ENCODE measurements at regions not wholly inside any gene's neighbourhood (a gene's known extent, or its start where the extent isn't known, plus 50 kb on each side); places are given as distances from the start of the nearest gene placed in this dataset.

DNA sequence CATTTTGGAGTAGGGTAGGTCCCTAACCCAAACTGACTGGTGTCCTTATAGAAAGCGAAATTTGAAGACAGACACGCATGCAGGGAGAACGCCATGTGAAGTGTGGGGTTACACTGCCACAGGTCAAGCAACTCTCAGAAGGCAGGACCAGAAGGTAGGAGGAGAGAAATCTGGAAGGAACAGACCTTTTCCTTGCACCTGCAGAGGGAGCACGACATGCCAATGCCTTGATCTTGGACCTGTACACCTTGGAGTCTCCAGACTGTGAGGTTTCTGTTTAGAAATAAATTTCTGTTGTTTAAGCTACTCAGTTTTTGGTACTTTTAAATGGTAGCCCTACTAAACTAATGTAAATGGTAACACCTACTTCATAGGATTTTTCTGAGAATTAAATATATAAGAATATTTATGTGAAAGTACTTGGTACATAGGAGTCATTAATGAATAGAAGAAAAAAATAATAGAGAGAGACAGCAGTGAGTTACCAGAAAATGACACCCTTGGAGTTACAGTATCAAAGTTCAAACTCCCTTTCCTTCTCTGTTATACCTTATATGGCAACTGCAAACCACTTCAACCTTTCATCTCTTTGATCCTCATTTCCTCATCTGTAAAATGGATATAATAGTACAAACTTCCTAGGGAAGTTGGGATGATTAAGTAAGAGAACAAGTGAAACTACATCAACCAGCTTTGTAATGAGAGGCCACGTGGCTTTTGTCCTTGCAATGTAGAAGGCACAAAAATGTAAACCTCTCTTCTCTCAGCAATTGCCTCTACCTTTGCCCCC lies 184.9 kb upstream of the PARD3B start:
- Histone ChIP-seq H3K4me3 (no peak overlapping the region), H3K27ac (replicated peaks in 1 of 4) (no peak overlapping the region), H3K4me1 (peaks cover 0 to 9% (median 2%) of the 10 kb centered on the region in 4 donors), H3K9me3 (no peaks in the 10 kb centered on the region), H3K27me3 (no peaks in the 10 kb centered on the region), H3K36me3 (no peaks in the 10 kb centered on the region)
- intact Hi-C loops (cut with DNase I), result no loop called here
- TF ChIP-seq, protein P1, sequence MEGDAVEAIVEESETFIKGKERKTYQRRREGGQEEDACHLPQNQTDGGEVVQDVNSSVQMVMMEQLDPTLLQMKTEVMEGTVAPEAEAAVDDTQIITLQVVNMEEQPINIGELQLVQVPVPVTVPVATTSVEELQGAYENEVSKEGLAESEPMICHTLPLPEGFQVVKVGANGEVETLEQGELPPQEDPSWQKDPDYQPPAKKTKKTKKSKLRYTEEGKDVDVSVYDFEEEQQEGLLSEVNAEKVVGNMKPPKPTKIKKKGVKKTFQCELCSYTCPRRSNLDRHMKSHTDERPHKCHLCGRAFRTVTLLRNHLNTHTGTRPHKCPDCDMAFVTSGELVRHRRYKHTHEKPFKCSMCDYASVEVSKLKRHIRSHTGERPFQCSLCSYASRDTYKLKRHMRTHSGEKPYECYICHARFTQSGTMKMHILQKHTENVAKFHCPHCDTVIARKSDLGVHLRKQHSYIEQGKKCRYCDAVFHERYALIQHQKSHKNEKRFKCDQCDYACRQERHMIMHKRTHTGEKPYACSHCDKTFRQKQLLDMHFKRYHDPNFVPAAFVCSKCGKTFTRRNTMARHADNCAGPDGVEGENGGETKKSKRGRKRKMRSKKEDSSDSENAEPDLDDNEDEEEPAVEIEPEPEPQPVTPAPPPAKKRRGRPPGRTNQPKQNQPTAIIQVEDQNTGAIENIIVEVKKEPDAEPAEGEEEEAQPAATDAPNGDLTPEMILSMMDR (IDR thresholded peaks at IDR 0.05), result no peak
- TF ChIP-seq EP300 (IDR thresholded peaks at IDR 0.05), result no peak
- TF ChIP-seq POLR2A (IDR thresholded peaks at IDR 0.05; ENCODE audit: low read depth), result no peak
- no peak for TF ChIP-seq POLR2AphosphoS5 (IDR thresholded peaks at IDR 0.05)
- WGBS, result 88% methylated on average over 5 of the region's 5 CpGs
- DNase-seq (ENCODE audit: extremely low spot score), result no peak

DNA sequence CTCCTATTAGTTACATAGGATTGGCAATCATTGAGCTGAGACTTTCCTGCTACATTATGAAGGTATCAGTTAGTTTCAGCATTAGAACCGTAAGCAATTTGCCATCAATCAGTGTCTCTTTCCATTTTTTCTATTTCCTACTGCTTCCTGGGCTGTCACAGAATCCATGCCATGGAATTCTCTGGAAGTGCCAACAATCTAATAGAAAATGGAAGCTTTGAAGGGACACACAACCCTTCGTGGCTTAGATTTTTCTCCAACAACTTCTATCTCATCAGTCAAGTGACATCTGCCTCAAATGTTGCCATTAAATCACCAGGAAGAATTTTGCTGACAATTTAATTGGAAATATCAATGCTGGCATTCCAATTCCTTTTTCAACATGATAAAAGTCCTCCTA lies 183.5 kb upstream of the PARD3B start:
- Histone ChIP-seq H3K4me3 (no peak overlapping the region), H3K27ac (replicated peaks in 1 of 4) (no peak overlapping the region), H3K9me3 (no peaks in the 10 kb centered on the region), H3K4me1 (peaks cover 0 to 9% (median 2%) of the 10 kb centered on the region in 4 donors), H3K27me3 (no peaks in the 10 kb centered on the region), H3K36me3 (no peaks in the 10 kb centered on the region)
- WGBS, result 89% methylated on average over 2 of the region's 2 CpGs
- intact Hi-C loops (cut with DNase I), result no loop called here
- TF ChIP-seq, protein P1 (IDR thresholded peaks at IDR 0.05), result no peak
- TF ChIP-seq EP300 (IDR thresholded peaks at IDR 0.05) (no peak), POLR2A (IDR thresholded peaks at IDR 0.05; ENCODE audit: low read depth) (no peak), POLR2AphosphoS5 (IDR thresholded peaks at IDR 0.05) (no peak)
- no peak for DNase-seq (ENCODE audit: extremely low spot score)

DNA sequence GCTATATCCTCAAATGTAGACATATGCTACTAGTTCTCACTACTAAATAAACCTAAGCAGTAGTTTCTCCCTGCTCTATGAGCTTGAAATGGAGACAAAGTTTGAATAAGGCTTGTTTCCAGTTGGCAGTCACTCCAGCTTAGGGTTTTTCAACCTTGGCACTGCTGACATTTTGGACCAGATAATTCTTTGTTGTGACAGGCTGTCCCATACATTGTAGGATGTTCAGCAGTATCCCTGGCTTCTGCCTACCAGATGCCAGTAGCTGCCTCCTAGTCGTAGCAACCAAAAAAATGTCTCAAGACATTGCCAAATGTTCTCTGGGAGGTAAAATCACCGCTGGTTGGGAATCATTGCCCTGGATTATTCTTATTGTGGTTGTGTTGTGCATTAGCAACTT lies 182.7 kb upstream of the PARD3B start:
- intact Hi-C loops (cut with DNase I), result no loop called here
- Histone ChIP-seq H3K27ac (replicated peaks in 1 of 4) (no peak overlapping the region), H3K36me3 (no peaks in the 10 kb centered on the region), H3K9me3 (no peaks in the 10 kb centered on the region), H3K4me1 (peaks cover 0 to 9% (median 2%) of the 10 kb centered on the region in 4 donors), H3K27me3 (no peaks in the 10 kb centered on the region), H3K4me3 (no peak overlapping the region)
- DNase-seq (ENCODE audit: extremely low spot score), result no peak
- TF ChIP-seq EP300 (IDR thresholded peaks at IDR 0.05) (no peak), POLR2AphosphoS5 (IDR thresholded peaks at IDR 0.05) (no peak), POLR2A (IDR thresholded peaks at IDR 0.05; ENCODE audit: low read depth) (no peak)
- TF ChIP-seq, protein P1 (IDR thresholded peaks at IDR 0.05), result no peak
- 40% methylated on average over 2 of the region's 2 CpGs for WGBS

DNA sequence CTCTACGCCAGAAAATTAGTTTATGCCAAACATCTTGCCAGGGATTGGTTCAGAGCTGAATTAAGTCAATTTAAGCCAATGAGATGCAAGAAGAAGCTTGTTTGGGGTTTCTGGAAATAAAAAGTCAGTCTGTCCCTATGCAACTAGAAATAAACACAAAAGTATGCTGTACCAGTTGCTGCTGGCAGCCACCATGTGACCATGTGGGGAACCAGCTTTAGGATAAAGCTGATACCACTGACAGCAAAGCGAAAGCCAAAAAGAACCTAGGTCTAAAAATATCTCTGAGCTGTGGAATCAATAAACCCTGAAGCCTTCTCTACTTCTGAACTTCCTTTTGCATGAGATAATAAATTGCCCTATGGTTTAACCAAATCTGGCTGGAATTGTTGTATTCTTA lies 181.8 kb upstream of the PARD3B start:
- Histone ChIP-seq H3K9me3 (no peaks in the 10 kb centered on the region), H3K27me3 (no peaks in the 10 kb centered on the region), H3K27ac (replicated peaks in 1 of 4) (no peak overlapping the region), H3K4me3 (no peak overlapping the region), H3K36me3 (no peaks in the 10 kb centered on the region), H3K4me1 (peaks cover 0 to 9% (median 2%) of the 10 kb centered on the region in 4 donors)
- TF ChIP-seq POLR2AphosphoS5 (IDR thresholded peaks at IDR 0.05), result no peak
- TF ChIP-seq EP300 (IDR thresholded peaks at IDR 0.05), result no peak
- TF ChIP-seq, protein P1 (IDR thresholded peaks at IDR 0.05), result no peak
- no peak for TF ChIP-seq POLR2A (IDR thresholded peaks at IDR 0.05; ENCODE audit: low read depth)
- no peak for DNase-seq (ENCODE audit: extremely low spot score)
- intact Hi-C loops (cut with DNase I), result no loop called here
- 86% methylated on average over 2 of the region's 2 CpGs for WGBS

Measured in esophagus muscularis mucosa (tissue), 4 donors.